SK-N-DZ (cell line): ENCODE measurements at regions not wholly inside any gene's neighbourhood (a gene's known extent, or its start where the extent isn't known, plus 50 kb on each side); places are given as distances from the start of the nearest gene placed in this dataset.

Source experiments
- DNase-seq: peaks from one replicate; pipeline ENCODE4 v3.0.0-alpha.2; 2015; ENCODE audit warnings: low spot score
- small RNA-seq, 2 experiments: library from RNA; depleted of rRNA; stranded (forward); fragments of <200 nt; gene quantifications; one replicate each; pipeline ENCODE3, GENCODE V24; 2014

GRCh38 chr6:7050004-7050403 is 57.8 kb upstream of the RREB1 start:
- no peak for DNase-seq

DNA sequence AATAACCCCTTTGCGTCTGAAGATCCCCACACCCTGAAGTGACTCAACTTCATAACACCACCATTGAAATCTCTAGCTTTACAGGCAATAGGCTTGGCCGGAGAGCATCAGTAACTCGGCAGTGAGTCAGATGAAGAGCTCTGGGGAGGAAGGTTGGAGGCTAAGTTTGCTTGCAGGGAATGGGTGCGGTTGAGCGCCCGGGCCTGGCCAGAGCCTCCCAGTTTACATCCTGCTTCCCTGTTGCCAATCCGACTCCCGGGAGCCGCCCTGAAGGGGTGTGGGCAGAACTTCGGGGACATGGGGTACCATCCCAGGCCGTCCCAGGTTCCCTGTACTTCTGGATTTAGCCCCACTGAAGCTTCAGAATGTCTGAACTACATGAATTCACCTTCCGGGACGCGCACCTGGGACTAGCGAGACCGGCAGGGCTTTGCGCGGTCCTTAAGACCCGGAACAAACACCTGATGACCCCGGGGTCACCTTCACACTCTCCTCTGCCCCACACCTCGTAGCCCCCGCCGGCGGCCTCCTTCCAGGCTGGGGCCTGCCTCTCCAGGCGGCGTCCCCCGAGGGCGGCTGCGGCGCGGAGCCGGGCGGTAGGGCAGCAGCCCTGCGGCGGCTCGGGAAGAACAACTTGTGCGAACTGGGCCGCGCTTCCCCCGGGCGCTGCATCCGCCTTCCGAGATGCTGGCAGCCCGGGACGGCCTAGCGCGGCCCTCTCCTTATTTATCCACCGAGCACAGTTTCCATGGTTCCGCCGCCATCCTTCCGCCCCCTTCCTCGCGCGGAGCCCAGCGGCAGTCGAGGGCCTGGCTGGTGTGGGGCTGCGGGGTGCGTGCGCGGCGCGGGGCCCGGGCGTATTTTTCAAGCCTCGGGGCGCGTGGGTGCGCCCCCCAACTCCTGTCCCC is 56.6 kb upstream of the RREB1 start:
- DNase-seq: no peak

- DNase-seq: no peak
These were observed 55.9 kb upstream of the RREB1 start for GRCh38 chr6:7051780-7052442.

GRCh38 chr6:7052443-7053011 is 55.2 kb upstream of the RREB1 start:
- no peak for DNase-seq

DNA sequence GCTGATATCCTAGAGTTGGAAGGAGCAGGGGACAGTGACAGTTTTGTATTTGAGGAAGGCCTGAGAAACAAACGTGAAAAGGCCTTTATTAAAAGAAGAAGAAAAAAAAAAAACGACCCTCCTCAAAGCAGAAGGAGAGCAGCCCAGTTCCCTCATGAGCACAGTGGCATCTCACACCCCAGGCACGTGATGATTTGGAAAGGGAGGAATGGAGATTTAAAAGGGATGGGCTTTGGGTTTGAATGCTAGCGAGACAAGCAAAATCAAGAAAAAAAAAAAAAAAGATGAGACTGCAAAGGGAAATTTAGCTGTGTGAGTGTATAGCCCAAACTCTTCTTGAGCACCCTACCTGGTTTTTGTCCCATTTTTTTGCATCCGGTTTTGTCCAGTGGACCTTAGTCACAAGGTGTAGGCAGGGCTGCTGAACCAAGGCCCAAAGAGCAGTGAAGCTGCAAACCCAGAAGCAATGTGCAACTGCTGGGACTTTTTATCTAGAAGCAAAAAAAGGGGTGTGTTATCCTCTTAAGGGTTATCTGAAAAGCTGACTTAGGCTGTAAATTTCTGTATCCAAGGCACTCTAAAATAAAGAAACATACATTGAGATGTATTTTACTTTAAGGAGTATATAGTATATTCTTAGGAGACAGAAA is 54.5 kb upstream of the RREB1 start:
- no peak for DNase-seq

Small RNA genes in the stretch of these regions (small RNA-seq; reads per million reads assigned to genes)
- gene RN7SL554P: 0 to 0.04 reads per million in 2 experiments
